ENCODE measurements at regions not wholly inside any gene's neighbourhood (a gene's known extent, or its start where the extent isn't known, plus 50 kb on each side); places are given as distances from the start of the nearest gene placed in this dataset.
"Not testable (repeated sequence)": the region's sequence is repeated elsewhere in the genome, so short reads cannot be mapped to it uniquely, and the experiment has no call there.

- Histone ChIP-seq H3K4me3 (ENCODE audit: low read depth in 1 of 5, low read length in 5 of 5) (no peak overlapping the region), H3K27me3 (ENCODE audit: control insufficient read depth in 5 of 5, insufficient read depth in 4 of 5, low read length in 5 of 5) (no peaks in the 10 kb centered on the region), H3K9ac (ENCODE audit: low read length in 5 of 5) (no peak overlapping the region), H3K4me1 (ENCODE audit: control insufficient read depth in 5 of 5, insufficient read depth in 5 of 5, low read length in 5 of 5) (no peaks in the 10 kb centered on the region), H3K9me3 (ENCODE audit: control insufficient read depth in 5 of 5, low read length in 5 of 5) (no peaks in the 10 kb centered on the region), H3K27ac (ENCODE audit: low read depth, low read length) (no peak overlapping the region), H3K36me3 (ENCODE audit: control insufficient read depth in 5 of 5, insufficient read depth in 5 of 5, low read length in 5 of 5) (no peaks in the 10 kb centered on the region)
Measured at GRCh38 chr3:137194301-137194700, 236.5 kb downstream of the IL20RB start.

- H3K4me1 ChIP-seq (ENCODE audit: control insufficient read depth in 5 of 5, insufficient read depth in 5 of 5, low read length in 5 of 5); H3K36me3 ChIP-seq (ENCODE audit: control insufficient read depth in 5 of 5, insufficient read depth in 5 of 5, low read length in 5 of 5); H3K4me3 ChIP-seq (ENCODE audit: low read depth in 1 of 5, low read length in 5 of 5); H3K27me3 ChIP-seq (ENCODE audit: control insufficient read depth in 5 of 5, insufficient read depth in 4 of 5, low read length in 5 of 5); H3K9ac ChIP-seq (ENCODE audit: low read length in 5 of 5); H3K27ac ChIP-seq (ENCODE audit: low read depth, low read length); H3K9me3 ChIP-seq (ENCODE audit: control insufficient read depth in 5 of 5, low read length in 5 of 5): not testable (repeated sequence)
Measured at GRCh38 chr3:137198374-137198773, 240.6 kb downstream of the IL20RB start.

DNA sequence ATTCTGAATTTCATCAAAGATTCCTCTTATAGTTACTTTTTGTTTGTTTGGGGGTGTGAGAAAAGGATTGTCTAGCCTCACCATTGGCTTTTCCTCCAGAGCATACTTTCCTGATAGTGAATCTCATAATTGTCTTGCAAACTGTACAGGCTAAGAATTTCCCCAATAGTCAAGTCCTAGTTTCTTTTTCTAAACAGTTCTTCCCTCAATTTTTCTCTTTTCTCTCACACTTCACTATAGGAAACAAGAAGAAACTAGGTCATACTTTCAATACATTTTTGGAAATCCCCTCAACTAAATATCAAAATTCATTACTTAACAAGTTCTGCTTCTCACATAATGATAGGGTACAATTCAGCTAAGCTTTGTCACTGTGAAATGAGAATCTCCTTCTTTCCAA is 241.9 kb downstream of the IL20RB start:
- Histone ChIP-seq H3K36me3 (ENCODE audit: control insufficient read depth in 5 of 5, insufficient read depth in 5 of 5, low read length in 5 of 5) (no peaks in the 10 kb centered on the region), H3K9me3 (ENCODE audit: control insufficient read depth in 5 of 5, low read length in 5 of 5) (no peaks in the 10 kb centered on the region), H3K4me1 (ENCODE audit: control insufficient read depth in 5 of 5, insufficient read depth in 5 of 5, low read length in 5 of 5) (no peaks in the 10 kb centered on the region), H3K9ac (ENCODE audit: low read length in 5 of 5) (no peak overlapping the region), H3K4me3 (ENCODE audit: low read depth in 1 of 5, low read length in 5 of 5) (no peak overlapping the region), H3K27ac (ENCODE audit: low read depth, low read length) (no peak overlapping the region), H3K27me3 (ENCODE audit: control insufficient read depth in 5 of 5, insufficient read depth in 4 of 5, low read length in 5 of 5) (no peaks in the 10 kb centered on the region)

DNA sequence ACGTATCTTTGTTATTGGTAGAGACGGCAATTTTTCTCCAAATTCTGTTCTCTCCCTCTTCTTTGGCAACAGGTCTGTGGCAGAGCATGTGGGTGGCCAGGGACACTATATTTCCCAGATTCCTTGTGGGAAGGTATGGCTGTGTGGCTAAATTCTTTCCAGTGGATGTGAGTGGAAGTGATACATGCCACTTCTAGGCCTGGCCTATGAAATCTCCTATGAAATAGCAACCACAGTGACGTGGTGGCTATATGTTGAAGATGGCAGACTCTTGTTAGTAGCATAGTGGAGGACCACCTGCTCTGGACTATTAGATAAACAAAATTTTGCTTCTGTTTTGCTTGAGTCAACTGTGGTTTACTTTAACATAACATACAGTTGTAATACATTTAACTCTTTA is 243.3 kb downstream of the IL20RB start:
- no peak overlapping the region for H3K9ac ChIP-seq (ENCODE audit: low read length in 5 of 5)
- H3K27ac ChIP-seq (ENCODE audit: low read depth, low read length): no peak overlapping the region
- H3K4me3 ChIP-seq (ENCODE audit: low read depth in 1 of 5, low read length in 5 of 5): no peak overlapping the region
- no peaks in the 10 kb centered on the region for H3K4me1 ChIP-seq (ENCODE audit: control insufficient read depth in 5 of 5, insufficient read depth in 5 of 5, low read length in 5 of 5)
- no peaks in the 10 kb centered on the region for H3K27me3 ChIP-seq (ENCODE audit: control insufficient read depth in 5 of 5, insufficient read depth in 4 of 5, low read length in 5 of 5)
- no peaks in the 10 kb centered on the region for H3K9me3 ChIP-seq (ENCODE audit: control insufficient read depth in 5 of 5, low read length in 5 of 5)
- no peaks in the 10 kb centered on the region for H3K36me3 ChIP-seq (ENCODE audit: control insufficient read depth in 5 of 5, insufficient read depth in 5 of 5, low read length in 5 of 5)

GRCh38 chr3:137202941-137203340 is 245.2 kb downstream of the IL20RB start:
- Histone ChIP-seq H3K4me1 (ENCODE audit: control insufficient read depth in 5 of 5, insufficient read depth in 5 of 5, low read length in 5 of 5) (no peaks in the 10 kb centered on the region), H3K9ac (ENCODE audit: low read length in 5 of 5) (no peak overlapping the region), H3K4me3 (ENCODE audit: low read depth in 1 of 5, low read length in 5 of 5) (no peak overlapping the region), H3K27ac (ENCODE audit: low read depth, low read length) (no peak overlapping the region), H3K27me3 (ENCODE audit: control insufficient read depth in 5 of 5, insufficient read depth in 4 of 5, low read length in 5 of 5) (no peaks in the 10 kb centered on the region), H3K36me3 (ENCODE audit: control insufficient read depth in 5 of 5, insufficient read depth in 5 of 5, low read length in 5 of 5) (no peaks in the 10 kb centered on the region), H3K9me3 (ENCODE audit: control insufficient read depth in 5 of 5, low read length in 5 of 5) (no peaks in the 10 kb centered on the region)

DNA sequence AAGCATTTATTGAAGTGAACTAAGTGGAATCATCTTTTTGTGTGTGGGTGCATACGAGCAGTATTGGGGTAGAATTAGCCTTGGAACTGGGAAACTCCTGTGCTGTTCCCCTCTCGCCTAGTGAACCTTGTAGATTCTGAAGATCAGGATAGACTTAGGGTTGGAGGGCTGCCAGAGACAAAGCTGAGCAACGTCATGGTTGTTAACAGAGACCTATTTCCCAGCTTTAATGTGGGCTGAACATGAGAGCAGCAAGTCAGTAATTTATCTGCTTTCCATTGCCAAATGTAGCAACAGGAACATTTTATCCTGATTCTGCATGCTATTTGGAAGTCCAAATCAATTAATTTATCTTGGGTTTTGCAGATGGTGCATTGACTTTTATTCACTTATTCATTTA is 246.6 kb downstream of the IL20RB start:
- no peak overlapping the region for H3K27ac ChIP-seq (ENCODE audit: low read depth, low read length)
- H3K4me1 ChIP-seq (ENCODE audit: control insufficient read depth in 5 of 5, insufficient read depth in 5 of 5, low read length in 5 of 5): no peaks in the 10 kb centered on the region
- no peaks in the 10 kb centered on the region for H3K36me3 ChIP-seq (ENCODE audit: control insufficient read depth in 5 of 5, insufficient read depth in 5 of 5, low read length in 5 of 5)
- no peak overlapping the region for H3K9ac ChIP-seq (ENCODE audit: low read length in 5 of 5)
- H3K9me3 ChIP-seq (ENCODE audit: control insufficient read depth in 5 of 5, low read length in 5 of 5): no peaks in the 10 kb centered on the region
- H3K4me3 ChIP-seq (ENCODE audit: low read depth in 1 of 5, low read length in 5 of 5): no peak overlapping the region
- H3K27me3 ChIP-seq (ENCODE audit: control insufficient read depth in 5 of 5, insufficient read depth in 4 of 5, low read length in 5 of 5): no peaks in the 10 kb centered on the region

- H3K27me3 ChIP-seq (ENCODE audit: control insufficient read depth in 5 of 5, insufficient read depth in 4 of 5, low read length in 5 of 5): no peaks in the 10 kb centered on the region
- H3K9me3 ChIP-seq (ENCODE audit: control insufficient read depth in 5 of 5, low read length in 5 of 5): no peaks in the 10 kb centered on the region
- H3K4me1 ChIP-seq (ENCODE audit: control insufficient read depth in 5 of 5, insufficient read depth in 5 of 5, low read length in 5 of 5): no peaks in the 10 kb centered on the region
- H3K27ac ChIP-seq (ENCODE audit: low read depth, low read length): no peak overlapping the region
- H3K9ac ChIP-seq (ENCODE audit: low read length in 5 of 5): no peak overlapping the region
- no peaks in the 10 kb centered on the region for H3K36me3 ChIP-seq (ENCODE audit: control insufficient read depth in 5 of 5, insufficient read depth in 5 of 5, low read length in 5 of 5)
- no peak overlapping the region for H3K4me3 ChIP-seq (ENCODE audit: low read depth in 1 of 5, low read length in 5 of 5)
Measured at GRCh38 chr3:137205394-137206045, 247.7 kb downstream of the IL20RB start.

- no peak overlapping the region for H3K4me3 ChIP-seq (ENCODE audit: low read depth in 1 of 5, low read length in 5 of 5)
- H3K27ac ChIP-seq (ENCODE audit: low read depth, low read length): no peak overlapping the region
- no peaks in the 10 kb centered on the region for H3K9me3 ChIP-seq (ENCODE audit: control insufficient read depth in 5 of 5, low read length in 5 of 5)
- H3K4me1 ChIP-seq (ENCODE audit: control insufficient read depth in 5 of 5, insufficient read depth in 5 of 5, low read length in 5 of 5): no peaks in the 10 kb centered on the region
- no peak overlapping the region for H3K9ac ChIP-seq (ENCODE audit: low read length in 5 of 5)
- no peaks in the 10 kb centered on the region for H3K27me3 ChIP-seq (ENCODE audit: control insufficient read depth in 5 of 5, insufficient read depth in 4 of 5, low read length in 5 of 5)
- H3K36me3 ChIP-seq (ENCODE audit: control insufficient read depth in 5 of 5, insufficient read depth in 5 of 5, low read length in 5 of 5): no peaks in the 10 kb centered on the region
Measured at GRCh38 chr3:137207616-137208015, 249.8 kb downstream of the IL20RB start.

- no peaks in the 10 kb centered on the region for H3K27me3 ChIP-seq (ENCODE audit: control insufficient read depth in 5 of 5, insufficient read depth in 4 of 5, low read length in 5 of 5)
- no peaks in the 10 kb centered on the region for H3K36me3 ChIP-seq (ENCODE audit: control insufficient read depth in 5 of 5, insufficient read depth in 5 of 5, low read length in 5 of 5)
- H3K9ac ChIP-seq (ENCODE audit: low read length in 5 of 5): no peak overlapping the region
- H3K4me3 ChIP-seq (ENCODE audit: low read depth in 1 of 5, low read length in 5 of 5): no peak overlapping the region
- peaks cover 0 to 4% (median 2%) of the 10 kb centered on the region in 5 donors for H3K9me3 ChIP-seq (ENCODE audit: control insufficient read depth in 5 of 5, low read length in 5 of 5)
- H3K4me1 ChIP-seq (ENCODE audit: control insufficient read depth in 5 of 5, insufficient read depth in 5 of 5, low read length in 5 of 5): no peaks in the 10 kb centered on the region
- H3K27ac ChIP-seq (ENCODE audit: low read depth, low read length): no peak overlapping the region
Measured at GRCh38 chr3:137217733-137218132, 259.9 kb downstream of the IL20RB start.

- Histone ChIP-seq H3K9ac (ENCODE audit: low read length in 5 of 5) (no peak overlapping the region), H3K36me3 (ENCODE audit: control insufficient read depth in 5 of 5, insufficient read depth in 5 of 5, low read length in 5 of 5) (no peaks in the 10 kb centered on the region), H3K27me3 (ENCODE audit: control insufficient read depth in 5 of 5, insufficient read depth in 4 of 5, low read length in 5 of 5) (no peaks in the 10 kb centered on the region), H3K4me1 (ENCODE audit: control insufficient read depth in 5 of 5, insufficient read depth in 5 of 5, low read length in 5 of 5) (no peaks in the 10 kb centered on the region), H3K9me3 (ENCODE audit: control insufficient read depth in 5 of 5, low read length in 5 of 5) (peaks cover 0 to 4% (median 2%) of the 10 kb centered on the region in 5 donors), H3K27ac (ENCODE audit: low read depth, low read length) (no peak overlapping the region), H3K4me3 (ENCODE audit: low read depth in 1 of 5, low read length in 5 of 5) (no peak overlapping the region)
Measured at GRCh38 chr3:137219801-137220445, 262.1 kb downstream of the IL20RB start.
